ENCODE measurements at regions not wholly inside any gene's neighbourhood (a gene's known extent, or its start where the extent isn't known, plus 50 kb on each side); places are given as distances from the start of the nearest gene placed in this dataset.

GRCh38 chr5:172503925-172504700 is 49.8 kb upstream of the SH3PXD2B start:
- Mint-ChIP-seq H3K4me3 (no peak overlapping the region), H3K36me3 (ENCODE audit: low read depth) (no peaks in the 10 kb centered on the region), H3K9me3 (no peaks in the 10 kb centered on the region), H3K27me3 (ENCODE audit: insufficient read depth, low read depth, poor library complexity) (peaks cover 16% of the 10 kb centered on the region), H3K27ac (no peak overlapping the region), H3K4me1 (no peaks in the 10 kb centered on the region; the same call in 2 of the 3 replicates)
- Histone ChIP-seq H3K79me2 (replicated peaks; ENCODE audit: insufficient read depth) (no peaks in the 10 kb centered on the region), H3F3A (replicated peaks; ENCODE audit: low read depth) (no peaks in the 10 kb centered on the region), H3K27ac (ENCODE audit: low read depth) (no peak overlapping the region), H3K4me2 (no peak overlapping the region), H4K20me1 (replicated peaks; ENCODE audit: insufficient read depth) (no peaks in the 10 kb centered on the region), H3K27me3 (ENCODE audit: insufficient read depth) (no peaks in the 10 kb centered on the region), H3K4me1 (ENCODE audit: insufficient read depth) (no peaks in the 10 kb centered on the region), H2AFZ (no peak overlapping the region), H3K36me3 (ENCODE audit: insufficient read depth) (no peaks in the 10 kb centered on the region), H3K4me3 (no peak overlapping the region), H3K9me2 (ENCODE audit: insufficient read depth) (0 out of 2 replicates have a peak, but pooled peaks cover 3% of the 10 kb centered on the region)
- DNase-seq (ENCODE audit: low spot score) (no peak), ATAC-seq (no peak)
- no peak for TF ChIP-seq CREB1 (CRISPR knock-in tag; IDR thresholded peaks at IDR 0.05; ENCODE audit: low read depth)
- TF ChIP-seq ZNF114 (CRISPR knock-in tag; IDR thresholded peaks at IDR 0.05) = no peak
- no peak for TF ChIP-seq ZNF462 (CRISPR knock-in tag; IDR thresholded peaks at IDR 0.05)
- TF ChIP-seq ETS1 (IDR thresholded peaks at IDR 0.05) = no peak
- no peak for TF ChIP-seq CTCF (conservative IDR thresholded peaks at IDR 0.05; ENCODE audit: low read depth in 2 of 2)
- TF ChIP-seq REST (IDR thresholded peaks at IDR 0.05; ENCODE audit: unreplicated experiment) = no peak
- no peak for TF ChIP-seq ZNF331 (CRISPR knock-in tag; IDR thresholded peaks at IDR 0.05; ENCODE audit: low read depth)
- no peak for TF ChIP-seq STAT1 (IDR thresholded peaks at IDR 0.05; ENCODE audit: unreplicated experiment)
- TF ChIP-seq JUNB (IDR thresholded peaks at IDR 0.05; ENCODE audit: unreplicated experiment) = no peak
- TF ChIP-seq NANOG (IDR thresholded peaks at IDR 0.05; ENCODE audit: borderline replicate concordance) = no peak
- no peak for TF ChIP-seq POLR2AphosphoS5 (IDR thresholded peaks at IDR 0.05; ENCODE audit: low read depth)
- TF ChIP-seq EZH2phosphoT487 (IDR thresholded peaks at IDR 0.05; ENCODE audit: unreplicated experiment) = no peak
- no peak for TF ChIP-seq EZH2 (IDR thresholded peaks at IDR 0.05; ENCODE audit: low read depth, unreplicated experiment)
